Cardiac fibroblast (primary cell): ENCODE measurements at regions not wholly inside any gene's neighbourhood (a gene's known extent, or its start where the extent isn't known, plus 50 kb on each side); places are given as distances from the start of the nearest gene placed in this dataset.

Source experiments
- DNase-seq, 2 donors: peaks; one replicate each; pipeline versions ENCODE4 v3.0.0 to v3.0.0-alpha.2; 2010; ENCODE audit warnings: low read depth in 2 of 2
- H3K4me3 ChIP-seq, 2 donors: replicated peaks in 1 of 2; 1 replicate in 1 of 2; 2 replicates in 1 of 2; pipeline ENCODE4 v1.5.1; 2011; ENCODE audit warnings: low read depth in 2 of 2, low read length in 2 of 2, mild to moderate bottlenecking in 2 of 2, moderate library complexity in 1 of 2
- TF ChIP-seq, protein P1 (sequence below): IDR thresholded peaks from one replicate; pipeline ENCODE4 v1.5.1; 2011; ENCODE audit warnings: low read depth, mild to moderate bottlenecking, low read length, inconsistent platforms

DNA sequence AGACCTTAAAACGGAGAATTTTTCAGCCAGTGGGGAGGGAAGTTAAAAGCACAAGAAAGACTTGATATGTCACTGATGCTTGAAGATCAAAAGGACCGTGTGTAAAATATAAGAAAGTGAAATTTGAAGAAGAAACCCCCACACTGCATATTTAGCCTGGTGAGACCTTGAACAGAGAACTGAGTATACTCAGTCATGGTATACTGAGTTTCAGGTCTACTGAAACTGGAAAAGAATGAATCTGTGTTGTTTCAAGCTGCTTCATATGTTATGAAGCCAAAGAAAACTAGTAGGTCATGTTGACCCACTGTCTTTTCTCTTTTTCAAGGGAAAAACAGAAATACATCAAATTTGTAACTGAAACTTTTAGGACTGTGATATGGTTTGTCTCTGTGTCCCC, 443.8 kb upstream of the GJE1 start:
- DNase-seq, result no peak
- no peak overlapping the region for H3K4me3 ChIP-seq
- TF ChIP-seq, protein P1, sequence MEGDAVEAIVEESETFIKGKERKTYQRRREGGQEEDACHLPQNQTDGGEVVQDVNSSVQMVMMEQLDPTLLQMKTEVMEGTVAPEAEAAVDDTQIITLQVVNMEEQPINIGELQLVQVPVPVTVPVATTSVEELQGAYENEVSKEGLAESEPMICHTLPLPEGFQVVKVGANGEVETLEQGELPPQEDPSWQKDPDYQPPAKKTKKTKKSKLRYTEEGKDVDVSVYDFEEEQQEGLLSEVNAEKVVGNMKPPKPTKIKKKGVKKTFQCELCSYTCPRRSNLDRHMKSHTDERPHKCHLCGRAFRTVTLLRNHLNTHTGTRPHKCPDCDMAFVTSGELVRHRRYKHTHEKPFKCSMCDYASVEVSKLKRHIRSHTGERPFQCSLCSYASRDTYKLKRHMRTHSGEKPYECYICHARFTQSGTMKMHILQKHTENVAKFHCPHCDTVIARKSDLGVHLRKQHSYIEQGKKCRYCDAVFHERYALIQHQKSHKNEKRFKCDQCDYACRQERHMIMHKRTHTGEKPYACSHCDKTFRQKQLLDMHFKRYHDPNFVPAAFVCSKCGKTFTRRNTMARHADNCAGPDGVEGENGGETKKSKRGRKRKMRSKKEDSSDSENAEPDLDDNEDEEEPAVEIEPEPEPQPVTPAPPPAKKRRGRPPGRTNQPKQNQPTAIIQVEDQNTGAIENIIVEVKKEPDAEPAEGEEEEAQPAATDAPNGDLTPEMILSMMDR, result no peak

DNA sequence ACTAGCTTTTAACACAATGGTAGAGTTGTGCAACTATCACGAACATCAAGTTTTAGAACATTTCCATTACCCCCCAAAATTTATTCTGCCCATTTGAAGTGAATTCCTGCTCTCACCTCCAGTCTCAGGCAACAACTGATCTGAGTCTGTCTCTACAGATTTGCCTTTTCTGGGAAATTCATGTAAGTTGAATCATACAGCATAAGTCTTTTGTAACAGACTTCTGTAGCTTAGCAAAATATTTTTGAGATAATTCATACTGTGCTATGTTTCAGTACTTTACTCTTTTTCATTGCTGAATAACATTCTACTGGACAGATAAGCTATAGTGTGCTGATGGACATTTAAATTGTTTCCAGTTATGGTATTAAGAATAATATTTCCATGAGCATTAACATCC, 447.3 kb upstream of the GJE1 start:
- DNase-seq, result peak; percentile 2 to 36
- TF ChIP-seq, protein P1, result no peak
- no peak overlapping the region for H3K4me3 ChIP-seq

DNA sequence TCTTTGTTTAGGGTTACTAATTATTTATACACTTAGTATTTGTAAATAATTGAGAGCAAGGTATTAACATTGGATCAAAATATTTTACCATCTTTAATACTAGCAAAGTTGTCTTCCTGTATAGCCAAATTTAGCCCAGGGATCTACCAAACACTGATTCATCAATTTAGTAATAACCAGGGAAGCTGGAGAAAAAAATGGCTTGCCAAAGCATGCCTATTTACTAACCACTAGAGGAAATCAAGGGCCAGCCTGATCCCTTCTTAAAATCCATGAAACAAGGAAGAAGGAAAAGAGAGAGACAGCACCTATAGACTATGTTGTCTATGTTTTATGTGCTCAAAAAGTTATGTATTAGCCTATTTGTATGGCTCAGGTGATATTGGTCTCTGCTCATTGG, 450.3 kb upstream of the GJE1 start:
- no peak overlapping the region for H3K4me3 ChIP-seq
- DNase-seq, result no peak
- TF ChIP-seq, protein P1, result no peak

DNA sequence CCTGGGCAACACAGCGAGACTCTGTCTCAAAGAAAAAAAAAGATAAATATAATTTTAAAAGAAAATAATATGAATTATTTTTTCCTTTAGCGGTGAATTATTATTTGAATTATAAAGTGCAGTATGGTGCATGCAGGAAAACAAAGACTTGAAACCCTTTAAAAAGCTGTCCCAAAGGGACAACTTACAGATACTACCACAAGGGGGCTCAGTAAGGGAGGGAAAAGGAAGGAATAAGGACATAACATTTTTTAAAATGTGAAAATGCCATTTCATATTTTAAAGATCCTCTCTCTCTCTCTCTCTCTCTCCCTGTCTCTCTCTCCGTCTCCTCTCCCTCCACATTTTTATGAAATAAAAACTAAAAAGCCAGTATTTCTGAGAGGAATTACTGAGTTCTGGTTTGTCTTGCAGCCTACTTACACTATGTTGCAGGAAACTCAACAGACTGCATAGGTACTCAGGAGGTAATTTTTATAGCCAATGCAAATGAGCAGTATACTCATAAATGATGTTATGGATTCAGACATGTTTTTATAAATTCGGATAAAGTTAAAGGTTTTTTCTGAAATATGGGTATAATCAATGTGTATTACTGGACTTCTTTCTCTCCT, 455.0 kb upstream of the GJE1 start:
- DNase-seq, result peak; percentile 66 to 67
- TF ChIP-seq, protein P1, result peak; percentile 75
- no peak overlapping the region for H3K4me3 ChIP-seq

DNA sequence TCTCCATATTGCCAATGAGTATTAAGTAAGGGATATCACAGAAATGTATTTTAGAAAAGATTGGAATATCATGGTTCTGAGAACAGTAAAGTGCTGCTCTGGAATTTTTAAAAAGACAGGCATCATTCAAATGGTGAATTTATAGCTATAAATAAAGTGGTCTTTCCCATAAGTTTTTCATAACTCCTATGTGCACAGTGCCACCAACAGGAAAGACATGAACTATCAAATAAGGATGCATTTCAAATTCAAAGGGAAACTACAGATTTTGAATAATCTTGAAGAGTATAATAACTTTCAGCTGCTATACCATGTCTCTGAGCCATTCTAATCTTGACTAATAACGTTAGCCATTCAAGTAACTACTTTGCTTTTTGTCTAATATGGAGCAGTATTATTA, 456.8 kb upstream of the GJE1 start:
- no peak overlapping the region for H3K4me3 ChIP-seq
- peak; percentile 46 to 48 for DNase-seq
- TF ChIP-seq, protein P1, result peak; percentile 46

DNA sequence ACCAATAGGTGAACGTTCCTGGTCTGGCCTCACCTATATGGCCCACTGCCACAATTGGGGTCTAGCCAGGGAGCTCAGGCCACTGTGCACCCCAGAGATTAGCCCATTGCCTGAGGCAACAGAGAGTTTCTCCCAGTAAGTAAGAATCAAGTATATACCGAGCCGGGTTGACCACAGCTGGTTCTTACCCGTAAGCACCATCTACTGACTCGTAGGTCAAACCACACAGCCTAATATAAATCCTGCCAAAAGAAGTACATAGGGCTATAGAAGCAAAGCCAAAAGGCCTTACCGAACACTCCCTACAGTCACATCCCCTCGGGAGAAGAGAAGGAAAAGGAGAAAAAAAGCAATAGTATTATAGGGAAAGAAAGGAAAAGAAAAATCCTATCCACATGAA, 463.6 kb upstream of the GJE1 start:
- DNase-seq, result no peak
- TF ChIP-seq, protein P1, result no peak
- no peak overlapping the region for H3K4me3 ChIP-seq
